GM23338 (cell line): ENCODE measurements at regions not wholly inside any gene's neighbourhood (a gene's known extent, or its start where the extent isn't known, plus 50 kb on each side); places are given as distances from the start of the nearest gene placed in this dataset.
"Not testable (repeated sequence)": the region's sequence is repeated elsewhere in the genome, so short reads cannot be mapped to it uniquely, and the experiment has no call there.

Experiments used
- EZH2 ChIP-seq: fragments of 200-600 bp; sonication (generic); IDR thresholded peaks from one replicate; pipeline ENCODE4 v1.8.0; 2017; ENCODE audit warnings: antibody characterized with exemption, mild to moderate bottlenecking, low read depth; ENCODE audit not compliant: unreplicated experiment
- TF ChIP-seq, protein P1 (sequence below), 2 experiments: fragments of 200-600 bp in 1 of 2; sonication (generic) in 1 of 2; conservative IDR thresholded peaks; 2 replicates each; pipeline versions ENCODE4 v1.5.1 to v1.6.1; 2016 to 2017; ENCODE audit warnings: antibody characterized with exemption in 2 of 2, low read depth in 2 of 2, mild to moderate bottlenecking in 2 of 2, moderate library complexity in 1 of 2

DNA sequence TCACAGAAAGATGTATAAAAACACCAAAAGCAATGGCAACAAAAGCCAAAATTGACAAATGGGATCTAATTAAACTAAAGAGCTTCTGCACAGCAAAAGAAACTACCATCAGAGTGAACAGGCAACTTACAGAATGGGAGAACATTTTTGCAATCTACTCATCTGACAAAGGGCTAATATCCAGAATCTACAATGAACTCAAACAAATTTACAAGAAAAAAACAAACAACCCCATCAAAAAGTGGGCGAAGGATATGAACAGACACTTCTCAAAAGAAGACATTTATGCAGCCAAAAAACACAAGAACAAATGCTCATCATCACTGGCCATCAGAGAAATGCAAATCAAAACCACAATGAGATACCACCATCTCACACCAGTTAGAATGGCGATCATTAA is 674.4 kb downstream of the UQCRFS1 start:
- TF ChIP-seq, protein P1, sequence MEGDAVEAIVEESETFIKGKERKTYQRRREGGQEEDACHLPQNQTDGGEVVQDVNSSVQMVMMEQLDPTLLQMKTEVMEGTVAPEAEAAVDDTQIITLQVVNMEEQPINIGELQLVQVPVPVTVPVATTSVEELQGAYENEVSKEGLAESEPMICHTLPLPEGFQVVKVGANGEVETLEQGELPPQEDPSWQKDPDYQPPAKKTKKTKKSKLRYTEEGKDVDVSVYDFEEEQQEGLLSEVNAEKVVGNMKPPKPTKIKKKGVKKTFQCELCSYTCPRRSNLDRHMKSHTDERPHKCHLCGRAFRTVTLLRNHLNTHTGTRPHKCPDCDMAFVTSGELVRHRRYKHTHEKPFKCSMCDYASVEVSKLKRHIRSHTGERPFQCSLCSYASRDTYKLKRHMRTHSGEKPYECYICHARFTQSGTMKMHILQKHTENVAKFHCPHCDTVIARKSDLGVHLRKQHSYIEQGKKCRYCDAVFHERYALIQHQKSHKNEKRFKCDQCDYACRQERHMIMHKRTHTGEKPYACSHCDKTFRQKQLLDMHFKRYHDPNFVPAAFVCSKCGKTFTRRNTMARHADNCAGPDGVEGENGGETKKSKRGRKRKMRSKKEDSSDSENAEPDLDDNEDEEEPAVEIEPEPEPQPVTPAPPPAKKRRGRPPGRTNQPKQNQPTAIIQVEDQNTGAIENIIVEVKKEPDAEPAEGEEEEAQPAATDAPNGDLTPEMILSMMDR (conservative IDR thresholded peaks at IDR 0.05; ENCODE audit: low read depth in 2 of 2): not testable (repeated sequence)
- TF ChIP-seq EZH2: not testable (repeated sequence)
